ENCODE measurements at regions not wholly inside any gene's neighbourhood (a gene's known extent, or its start where the extent isn't known, plus 50 kb on each side); places are given as distances from the start of the nearest gene placed in this dataset.

DNA sequence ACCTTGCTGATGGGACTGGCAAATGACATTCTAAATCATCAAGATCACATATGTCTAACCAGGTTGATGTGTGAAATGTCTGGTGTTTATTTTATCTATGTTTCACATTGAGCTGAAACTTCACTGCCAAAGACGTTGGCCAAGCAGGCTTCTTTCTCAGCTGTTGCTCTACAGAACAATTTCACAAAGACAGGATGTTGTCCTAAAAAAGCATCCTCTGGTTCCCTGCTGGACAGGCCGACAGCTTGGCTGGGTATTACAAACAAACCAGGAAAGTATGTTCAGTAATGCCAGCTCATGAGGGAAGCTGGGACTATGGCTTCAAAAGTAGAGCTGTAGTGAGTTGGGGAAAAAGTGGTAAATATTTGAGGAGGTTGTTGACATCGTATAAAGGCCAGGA is 179.4 kb downstream of the FAM43A start:
- TF ChIP-seq, protein P1, sequence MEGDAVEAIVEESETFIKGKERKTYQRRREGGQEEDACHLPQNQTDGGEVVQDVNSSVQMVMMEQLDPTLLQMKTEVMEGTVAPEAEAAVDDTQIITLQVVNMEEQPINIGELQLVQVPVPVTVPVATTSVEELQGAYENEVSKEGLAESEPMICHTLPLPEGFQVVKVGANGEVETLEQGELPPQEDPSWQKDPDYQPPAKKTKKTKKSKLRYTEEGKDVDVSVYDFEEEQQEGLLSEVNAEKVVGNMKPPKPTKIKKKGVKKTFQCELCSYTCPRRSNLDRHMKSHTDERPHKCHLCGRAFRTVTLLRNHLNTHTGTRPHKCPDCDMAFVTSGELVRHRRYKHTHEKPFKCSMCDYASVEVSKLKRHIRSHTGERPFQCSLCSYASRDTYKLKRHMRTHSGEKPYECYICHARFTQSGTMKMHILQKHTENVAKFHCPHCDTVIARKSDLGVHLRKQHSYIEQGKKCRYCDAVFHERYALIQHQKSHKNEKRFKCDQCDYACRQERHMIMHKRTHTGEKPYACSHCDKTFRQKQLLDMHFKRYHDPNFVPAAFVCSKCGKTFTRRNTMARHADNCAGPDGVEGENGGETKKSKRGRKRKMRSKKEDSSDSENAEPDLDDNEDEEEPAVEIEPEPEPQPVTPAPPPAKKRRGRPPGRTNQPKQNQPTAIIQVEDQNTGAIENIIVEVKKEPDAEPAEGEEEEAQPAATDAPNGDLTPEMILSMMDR (IDR thresholded peaks at IDR 0.05; ENCODE audit: unreplicated experiment), result no peak
- CTCF ChIA-PET, result no interaction called here
- Mint-ChIP-seq H3K36me3 (ENCODE audit: insufficient read depth, unreplicated experiment) (no peaks in the 10 kb centered on the region), H3K27ac (ENCODE audit: unreplicated experiment) (no peak overlapping the region), H3K9me3 (ENCODE audit: low read depth, unreplicated experiment) (no peaks in the 10 kb centered on the region), H3K4me1 (ENCODE audit: low read depth, unreplicated experiment) (peaks cover 7% of the 10 kb centered on the region), H3K4me3 (ENCODE audit: low read depth, unreplicated experiment) (no peak overlapping the region), H3K27me3 (ENCODE audit: unreplicated experiment) (peaks cover 85% of the 10 kb centered on the region)
- no TSS peak for BruUV-seq (replicated peaks)
- DNase-seq, result no peak
- intact Hi-C loops (cut with micrococcal nuclease; ENCODE audit: unreplicated experiment), result no loop called here

DNA sequence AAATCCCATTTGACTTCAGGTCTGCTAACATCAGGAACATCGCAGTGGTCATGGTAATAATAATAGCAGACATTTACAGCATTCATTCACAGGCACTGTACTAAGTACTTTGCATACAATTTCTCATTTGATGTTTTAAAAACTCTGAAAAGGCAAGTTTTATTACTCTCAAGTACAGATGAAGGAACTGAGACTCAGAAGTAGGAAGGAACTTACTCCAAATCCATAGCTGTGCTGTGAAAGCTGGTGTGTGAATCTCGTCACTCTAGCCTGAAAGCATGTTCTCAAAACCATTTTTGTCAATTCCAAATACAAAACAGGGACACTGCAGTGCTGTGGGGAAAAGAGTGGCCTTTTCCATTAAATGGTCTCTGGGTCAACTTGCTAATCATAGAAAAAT is 179.9 kb downstream of the FAM43A start:
- Mint-ChIP-seq H3K4me1 (ENCODE audit: low read depth, unreplicated experiment) (peaks cover 7% of the 10 kb centered on the region), H3K4me3 (ENCODE audit: low read depth, unreplicated experiment) (no peak overlapping the region), H3K27ac (ENCODE audit: unreplicated experiment) (no peak overlapping the region), H3K27me3 (ENCODE audit: unreplicated experiment) (peaks cover 85% of the 10 kb centered on the region), H3K36me3 (ENCODE audit: insufficient read depth, unreplicated experiment) (no peaks in the 10 kb centered on the region), H3K9me3 (ENCODE audit: low read depth, unreplicated experiment) (no peaks in the 10 kb centered on the region)
- DNase-seq, result no peak
- BruUV-seq (replicated peaks), result no TSS peak
- TF ChIP-seq, protein P1 (IDR thresholded peaks at IDR 0.05; ENCODE audit: unreplicated experiment), result no peak
- CTCF ChIA-PET, result no interaction called here
- intact Hi-C loops (cut with micrococcal nuclease; ENCODE audit: unreplicated experiment), result no loop called here

DNA sequence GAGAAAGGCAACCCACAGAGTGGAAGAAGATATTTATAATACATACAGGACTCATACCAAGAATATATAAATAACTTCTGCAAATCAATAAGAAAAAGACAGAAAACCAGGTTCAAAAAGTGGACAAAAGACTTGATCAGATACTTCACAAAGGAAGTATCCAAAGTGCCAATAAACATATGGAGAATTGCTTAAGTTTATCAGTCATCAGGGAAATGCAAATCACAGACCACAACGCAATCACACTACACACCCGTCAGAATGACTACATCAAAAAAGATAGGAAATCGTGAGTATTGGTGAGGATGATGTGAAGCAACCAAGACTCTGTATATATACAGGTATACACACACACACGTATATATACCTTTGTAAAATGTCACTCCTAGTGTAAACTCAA is 180.6 kb downstream of the FAM43A start:
- Mint-ChIP-seq H3K9me3 (ENCODE audit: low read depth, unreplicated experiment) (no peaks in the 10 kb centered on the region), H3K27ac (ENCODE audit: unreplicated experiment) (no peak overlapping the region), H3K4me3 (ENCODE audit: low read depth, unreplicated experiment) (no peak overlapping the region), H3K27me3 (ENCODE audit: unreplicated experiment) (peaks cover 79% of the 10 kb centered on the region), H3K4me1 (ENCODE audit: low read depth, unreplicated experiment) (peaks cover 7% of the 10 kb centered on the region), H3K36me3 (ENCODE audit: insufficient read depth, unreplicated experiment) (no peaks in the 10 kb centered on the region)
- TF ChIP-seq, protein P1 (IDR thresholded peaks at IDR 0.05; ENCODE audit: unreplicated experiment), result no peak
- no TSS peak for BruUV-seq (replicated peaks)
- CTCF ChIA-PET, result no interaction called here
- no peak for DNase-seq
- intact Hi-C loops (cut with micrococcal nuclease; ENCODE audit: unreplicated experiment), result no loop called here

GRCh38 chr3:194867270-194867983 is 181.7 kb downstream of the FAM43A start:
- BruUV-seq (replicated peaks), result no TSS peak
- CTCF ChIA-PET, result interaction anchor here (1.4 to 1.6 kb wide), 3 partner anchors 10 to 185 kb away, joined by 3 to 8 read pairs (median 6); no protein-coding TSS in a partner anchor
- H3K4me1 Mint-ChIP-seq (ENCODE audit: low read depth, unreplicated experiment), result peaks cover 19% of the 10 kb centered on the region
- intact Hi-C loops (cut with micrococcal nuclease; ENCODE audit: unreplicated experiment), result no loop called here
- H3K36me3 Mint-ChIP-seq (ENCODE audit: insufficient read depth, unreplicated experiment), result no peaks in the 10 kb centered on the region
- no peak overlapping the region for H3K27ac Mint-ChIP-seq (ENCODE audit: unreplicated experiment)
- H3K9me3 Mint-ChIP-seq (ENCODE audit: low read depth, unreplicated experiment), result no peaks in the 10 kb centered on the region
- peaks cover 67% of the 10 kb centered on the region for H3K27me3 Mint-ChIP-seq (ENCODE audit: unreplicated experiment)
- peak; percentile 44 for DNase-seq
- TF ChIP-seq, protein P1 (IDR thresholded peaks at IDR 0.05; ENCODE audit: unreplicated experiment), result no peak
- peak overlapping the region; percentile 40 for H3K4me3 Mint-ChIP-seq (ENCODE audit: low read depth, unreplicated experiment)
